H9 (cell line): ENCODE measurements at regions not wholly inside any gene's neighbourhood (a gene's known extent, or its start where the extent isn't known, plus 50 kb on each side); places are given as distances from the start of the nearest gene placed in this dataset.

Source experiments
- DNase-seq: peaks from one replicate; pipeline ENCODE4 v3.0.0-alpha.2; 2017
- H2AFZ ChIP-seq: one replicate; pipeline ENCODE4 v1.6.1; 2013; ENCODE audit warnings: mild to moderate bottlenecking, low read length, control low read depth, moderate library complexity
- H2AK5ac ChIP-seq: 2 replicates; pipeline ENCODE4 v1.6.1; 2013; ENCODE audit warnings: low read length, control low read depth, mixed read lengths; ENCODE audit not compliant: insufficient read length
- H2BK120ac ChIP-seq: one replicate; pipeline ENCODE4 v1.6.1; 2013; ENCODE audit warnings: low read depth, mild to moderate bottlenecking, low read length, control low read depth, inconsistent platforms; ENCODE audit not compliant: poor library complexity, severe bottlenecking
- H2BK12ac ChIP-seq: 2 replicates; pipeline ENCODE4 v1.6.1; 2013; ENCODE audit warnings: low read length, control low read depth, mixed read lengths, low read depth; ENCODE audit not compliant: insufficient read length
- H2BK15ac ChIP-seq: 2 replicates; pipeline ENCODE4 v1.6.1; 2013; ENCODE audit warnings: low read depth, low read length, control low read depth
- H2BK20ac ChIP-seq: one replicate; pipeline ENCODE4 v1.6.1; 2013; ENCODE audit warnings: low read depth, mild to moderate bottlenecking, low read length, control low read depth, inconsistent platforms; ENCODE audit not compliant: poor library complexity, severe bottlenecking
- H2BK5ac ChIP-seq: 2 replicates; pipeline ENCODE4 v1.6.1; 2013; ENCODE audit warnings: low read length, control low read depth, mixed read lengths; ENCODE audit not compliant: insufficient read length
- H3K14ac ChIP-seq: 2 replicates; pipeline ENCODE4 v1.6.1; 2013; ENCODE audit warnings: low read length, control low read depth; ENCODE audit not compliant: insufficient read depth
- H3K18ac ChIP-seq: 2 replicates; pipeline ENCODE4 v1.6.1; 2013; ENCODE audit warnings: low read depth, mild to moderate bottlenecking, mixed read lengths, low read length, control low read depth; ENCODE audit not compliant: insufficient read length
- H3K23ac ChIP-seq: 2 replicates; pipeline ENCODE4 v1.6.1; 2013; ENCODE audit warnings: low read length, control low read depth, mixed read lengths, low read depth; ENCODE audit not compliant: insufficient read length
- H3K23me2 ChIP-seq: 2 replicates; pipeline ENCODE4 v1.6.1; 2013; ENCODE audit warnings: low read depth, mild to moderate bottlenecking, mixed read lengths, low read length, control low read depth; ENCODE audit not compliant: insufficient read length, poor library complexity, severe bottlenecking
- H3K27ac ChIP-seq: 2 replicates; pipeline ENCODE4 v1.5.1; 2013; ENCODE audit warnings: low read length, control low read depth, mixed read lengths, low read depth; ENCODE audit not compliant: insufficient read length
- H3K27me3 ChIP-seq: 2 replicates; pipeline ENCODE4 v1.6.1; 2013; ENCODE audit warnings: low read length, control low read depth, inconsistent platforms; ENCODE audit not compliant: insufficient read depth
- H3K4ac ChIP-seq: 2 replicates; pipeline ENCODE4 v1.6.1; 2013; ENCODE audit warnings: low read depth, mild to moderate bottlenecking, control low read depth, inconsistent platforms, low read length, moderate library complexity
- H3K4me1 ChIP-seq: 2 replicates; pipeline ENCODE4 v1.6.1; 2013; ENCODE audit warnings: low read length, control low read depth, inconsistent platforms; ENCODE audit not compliant: insufficient read depth
- H3K4me2 ChIP-seq: 2 replicates; pipeline ENCODE4 v1.6.1; 2013; ENCODE audit warnings: low read length, control low read depth, mixed read lengths; ENCODE audit not compliant: insufficient read length, insufficient read depth
- H3K56ac ChIP-seq: 2 replicates; pipeline ENCODE4 v1.6.1; 2013; ENCODE audit warnings: low read depth, mild to moderate bottlenecking, mixed read lengths, low read length, control low read depth; ENCODE audit not compliant: insufficient read length
- H3K79me1 ChIP-seq: 2 replicates; pipeline ENCODE4 v1.6.1; 2013; ENCODE audit warnings: low read depth, mild to moderate bottlenecking, moderate library complexity, low read length, control low read depth, inconsistent platforms; ENCODE audit not compliant: insufficient read depth, poor library complexity, severe bottlenecking
- H3K79me2 ChIP-seq: 2 replicates; pipeline ENCODE4 v1.6.1; 2013; ENCODE audit warnings: low read length, control low read depth, inconsistent platforms; ENCODE audit not compliant: insufficient read depth
- H3K9ac ChIP-seq: 2 replicates; pipeline ENCODE4 v1.6.1; 2013; ENCODE audit warnings: low read length, control low read depth, mixed read lengths; ENCODE audit not compliant: insufficient read length; ENCODE audit errors: extremely low read depth
- H3K9me3 ChIP-seq: one replicate; pipeline ENCODE4 v1.6.1; 2013; ENCODE audit warnings: low read depth, low read length, inconsistent platforms; ENCODE audit not compliant: control insufficient read depth
- H3T11ph ChIP-seq: one replicate; pipeline ENCODE4 v1.6.1; 2013; ENCODE audit warnings: mild to moderate bottlenecking, low read length, control low read depth, inconsistent platforms
- H4K20me1 ChIP-seq: one replicate; pipeline ENCODE4 v1.6.1; 2013; ENCODE audit not compliant: control insufficient read depth, insufficient read length, insufficient read depth
- H4K5ac ChIP-seq: 2 replicates; pipeline ENCODE4 v1.6.1; 2013; ENCODE audit warnings: low read depth, mild to moderate bottlenecking, mixed read lengths, low read length, control low read depth; ENCODE audit not compliant: insufficient read length
- H4K8ac ChIP-seq: replicated peaks from 2 replicates; pipeline ENCODE4 v1.6.1; 2013; ENCODE audit warnings: low read length, control low read depth, mixed read lengths, low read depth; ENCODE audit not compliant: insufficient read length
- H4K91ac ChIP-seq: 2 replicates; pipeline ENCODE4 v1.6.1; 2013; ENCODE audit warnings: low read depth, mild to moderate bottlenecking, moderate library complexity, mixed read lengths, low read length, control low read depth; ENCODE audit not compliant: insufficient read length
- H3K27ac Mint-ChIP-seq, 3 experiments: 2 replicates in 2 of 3; 3 replicates in 1 of 3; pipeline ENCODE4 v1.8.0; 2020 to 2021; ENCODE audit warnings: mixed read lengths in 3 of 3, mild to moderate bottlenecking in 1 of 3, moderate library complexity in 1 of 3
- H3K27me3 Mint-ChIP-seq: 2 replicates; pipeline ENCODE4 v1.8.0; 2021; ENCODE audit warnings: low read depth, mild to moderate bottlenecking, moderate library complexity, mixed read lengths
- H3K36me3 Mint-ChIP-seq, 3 experiments: 2 replicates in 2 of 3; 3 replicates in 1 of 3; pipeline ENCODE4 v1.8.0; 2020 to 2021; ENCODE audit warnings: low read depth in 3 of 3, mixed read lengths in 3 of 3; ENCODE audit not compliant: insufficient read depth in 1 of 3
- H3K4me1 Mint-ChIP-seq, 2 experiments: 2 replicates each; pipeline ENCODE4 v1.8.0; 2020; ENCODE audit warnings: mixed read lengths in 2 of 2
- H3K4me3 Mint-ChIP-seq, 2 experiments: 2 replicates in 1 of 2; 3 replicates in 1 of 2; pipeline ENCODE4 v1.8.0; 2020 to 2021; ENCODE audit warnings: mild to moderate bottlenecking in 2 of 2, mixed read lengths in 2 of 2, moderate library complexity in 1 of 2
- H3K9me3 Mint-ChIP-seq, 2 experiments: 2 replicates in 1 of 2; 3 replicates in 1 of 2; pipeline ENCODE4 v1.8.0; 2020; ENCODE audit warnings: mild to moderate bottlenecking in 2 of 2, mixed read lengths in 2 of 2, moderate library complexity in 1 of 2
- WGBS: extraction: QIAGEN DNeasy Blood & Tissue Kit; methylation state at CpG from one replicate; pipeline ENCODE4 v1.1.7; 2013; ENCODE audit warnings: missing lambda C conversion rate, low lambda C conversion rate, mixed read lengths; ENCODE audit not compliant: insufficient read length; ENCODE audit errors: extremely low coverage; 5-methylcytosine and 5-hydroxymethylcytosine counted together
- TF ChIP-seq, protein P1 (sequence below): fragments of 200-600 bp; sonication (generic); conservative IDR thresholded peaks from 3 replicates; pipeline ENCODE4 v1.8.0; 2021; ENCODE audit warnings: antibody characterized with exemption, mild to moderate bottlenecking

DNA sequence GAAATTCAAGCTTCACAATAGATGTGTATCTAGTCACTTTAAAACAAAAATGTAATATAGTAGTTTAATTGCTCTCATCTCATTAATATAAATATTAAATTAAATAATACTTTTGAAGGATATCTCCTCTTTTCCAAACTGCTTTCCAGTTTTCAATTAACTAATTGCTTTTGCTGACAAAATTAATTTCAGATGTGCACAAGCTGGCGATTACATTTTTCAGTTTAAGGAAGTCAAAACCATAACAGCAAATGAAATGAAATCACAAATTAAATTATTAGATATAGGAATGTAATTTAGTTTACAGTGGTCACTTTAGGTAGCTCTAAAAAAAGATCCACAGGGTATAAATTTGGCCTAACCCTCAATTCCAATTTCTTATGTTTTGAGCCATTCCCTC is 362.1 kb downstream of the SLC6A15 start:
- H3K9me3 ChIP-seq: no peaks in the 10 kb centered on the region
- no peak overlapping the region for H2AFZ ChIP-seq
- H3K79me2 ChIP-seq: no peaks in the 10 kb centered on the region
- H3K27ac ChIP-seq: no peak overlapping the region
- no peak overlapping the region for H3K4me3 Mint-ChIP-seq
- H3K14ac ChIP-seq: no peak overlapping the region
- no peaks in the 10 kb centered on the region for H3K27me3 ChIP-seq
- H3T11ph ChIP-seq: no peak overlapping the region
- H3K27me3 Mint-ChIP-seq: no peaks in the 10 kb centered on the region
- H2AK5ac ChIP-seq: no peak overlapping the region
- TF ChIP-seq, protein P1, sequence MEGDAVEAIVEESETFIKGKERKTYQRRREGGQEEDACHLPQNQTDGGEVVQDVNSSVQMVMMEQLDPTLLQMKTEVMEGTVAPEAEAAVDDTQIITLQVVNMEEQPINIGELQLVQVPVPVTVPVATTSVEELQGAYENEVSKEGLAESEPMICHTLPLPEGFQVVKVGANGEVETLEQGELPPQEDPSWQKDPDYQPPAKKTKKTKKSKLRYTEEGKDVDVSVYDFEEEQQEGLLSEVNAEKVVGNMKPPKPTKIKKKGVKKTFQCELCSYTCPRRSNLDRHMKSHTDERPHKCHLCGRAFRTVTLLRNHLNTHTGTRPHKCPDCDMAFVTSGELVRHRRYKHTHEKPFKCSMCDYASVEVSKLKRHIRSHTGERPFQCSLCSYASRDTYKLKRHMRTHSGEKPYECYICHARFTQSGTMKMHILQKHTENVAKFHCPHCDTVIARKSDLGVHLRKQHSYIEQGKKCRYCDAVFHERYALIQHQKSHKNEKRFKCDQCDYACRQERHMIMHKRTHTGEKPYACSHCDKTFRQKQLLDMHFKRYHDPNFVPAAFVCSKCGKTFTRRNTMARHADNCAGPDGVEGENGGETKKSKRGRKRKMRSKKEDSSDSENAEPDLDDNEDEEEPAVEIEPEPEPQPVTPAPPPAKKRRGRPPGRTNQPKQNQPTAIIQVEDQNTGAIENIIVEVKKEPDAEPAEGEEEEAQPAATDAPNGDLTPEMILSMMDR: no peak
- H3K4me2 ChIP-seq: no peak overlapping the region
- no peak for DNase-seq
- no peak overlapping the region for H4K8ac ChIP-seq
- H3K23me2 ChIP-seq: no peaks in the 10 kb centered on the region
- H3K9me3 Mint-ChIP-seq: no peaks in the 10 kb centered on the region
- no peak overlapping the region for H3K23ac ChIP-seq
- no peak overlapping the region for H2BK120ac ChIP-seq
- no peak overlapping the region for H3K27ac Mint-ChIP-seq
- H3K79me1 ChIP-seq: no peaks in the 10 kb centered on the region
- H3K4me1 Mint-ChIP-seq: no peaks in the 10 kb centered on the region
- no peaks in the 10 kb centered on the region for H4K20me1 ChIP-seq
- H2BK15ac ChIP-seq: no peak overlapping the region
- H3K4me1 ChIP-seq: no peaks in the 10 kb centered on the region
- no peak overlapping the region for H4K91ac ChIP-seq
- WGBS: no CpG with 5 or more reads among the region's 1 CpG
- no peak overlapping the region for H2BK20ac ChIP-seq
- H4K5ac ChIP-seq: no peak overlapping the region
- H3K56ac ChIP-seq: no peak overlapping the region
- H3K9ac ChIP-seq: no peak overlapping the region
- H3K18ac ChIP-seq: no peak overlapping the region
- no peak overlapping the region for H2BK5ac ChIP-seq
- no peak overlapping the region for H2BK12ac ChIP-seq
- H3K4ac ChIP-seq: no peak overlapping the region
- H3K36me3 Mint-ChIP-seq: no peaks in the 10 kb centered on the region
